DOHH2 (cell line): ENCODE measurements at regions not wholly inside any gene's neighbourhood (a gene's known extent, or its start where the extent isn't known, plus 50 kb on each side); places are given as distances from the start of the nearest gene placed in this dataset.

Source experiments
- H3F3A ChIP-seq: fragments of 200-600 bp; sonication (generic), shearing (Covaris generic); 2 replicates; pipeline ENCODE4 v1.6.0; 2016; ENCODE audit warnings: antibody characterized with exemption, mild to moderate bottlenecking; ENCODE audit not compliant: control insufficient read depth, insufficient read depth
- H3K27ac ChIP-seq: fragments of 200-600 bp; sonication (generic); 2 replicates; pipeline ENCODE4 v1.5.1; 2014; ENCODE audit warnings: low read depth, mild to moderate bottlenecking, low read length, moderate library complexity
- H3K27me3 ChIP-seq: fragments of 200-600 bp; sonication (generic); 2 replicates; pipeline ENCODE4 v1.6.1; 2014; ENCODE audit warnings: mild to moderate bottlenecking, low read length, mixed read lengths; ENCODE audit not compliant: control insufficient read depth
- H3K36me3 ChIP-seq: fragments of 200-600 bp; sonication (generic); 2 replicates; pipeline ENCODE4 v1.6.1; 2014; ENCODE audit warnings: mild to moderate bottlenecking, low read length, moderate library complexity, mixed read lengths; ENCODE audit not compliant: control insufficient read depth
- H3K4me1 ChIP-seq: fragments of 200-600 bp; sonication (generic); 2 replicates; pipeline ENCODE4 v1.6.1; 2014; ENCODE audit warnings: mild to moderate bottlenecking, low read length, mixed read lengths; ENCODE audit not compliant: control insufficient read depth
- H3K4me2 ChIP-seq: fragments of 200-600 bp; sonication (generic); 2 replicates; pipeline ENCODE4 v1.6.0; 2014; ENCODE audit warnings: mild to moderate bottlenecking, low read length, moderate library complexity
- H3K4me3 ChIP-seq: fragments of 200-600 bp; sonication (generic); 2 replicates; pipeline ENCODE4 v1.5.1; 2014; ENCODE audit warnings: mild to moderate bottlenecking, low read length, mixed read lengths
- H3K79me2 ChIP-seq: fragments of 200-600 bp; sonication (generic); 2 replicates; pipeline ENCODE4 v1.6.1; 2014; ENCODE audit warnings: mild to moderate bottlenecking, low read length, mixed read lengths; ENCODE audit not compliant: control insufficient read depth
- H3K9me2 ChIP-seq: fragments of 200-600 bp; sonication (generic); replicated peaks from 2 replicates; pipeline ENCODE4 v1.6.1; 2014; ENCODE audit warnings: mild to moderate bottlenecking, low read length, mixed read lengths; ENCODE audit not compliant: control insufficient read depth
- H3K9me3 ChIP-seq: fragments of 200-600 bp; sonication (generic); 2 replicates; pipeline ENCODE4 v1.6.1; 2014; ENCODE audit warnings: antibody characterized with exemption, low read length, mixed read lengths; ENCODE audit not compliant: control insufficient read depth, insufficient read depth
- H4K20me1 ChIP-seq: fragments of 200-600 bp; sonication (generic); 2 replicates; pipeline ENCODE4 v1.6.0; 2014; ENCODE audit warnings: low read depth, mild to moderate bottlenecking, antibody characterized with exemption, low read length, moderate library complexity; ENCODE audit not compliant: control insufficient read depth, insufficient read depth
- EZH2phosphoT487 ChIP-seq: fragments of 200-600 bp; sonication (generic); IDR thresholded peaks from 2 replicates; pipeline ENCODE4 v1.6.1; 2017; ENCODE audit warnings: borderline replicate concordance, mild to moderate bottlenecking, antibody characterized with exemption, low read length, moderate library complexity, mixed read lengths
- TF ChIP-seq, protein P1 (sequence below): fragments of 200-600 bp; sonication (generic); IDR thresholded peaks from one replicate; pipeline ENCODE4 v1.5.1; 2014; ENCODE audit warnings: antibody characterized with exemption, mild to moderate bottlenecking, low read depth, low read length; ENCODE audit not compliant: poor library complexity, severe bottlenecking

DNA sequence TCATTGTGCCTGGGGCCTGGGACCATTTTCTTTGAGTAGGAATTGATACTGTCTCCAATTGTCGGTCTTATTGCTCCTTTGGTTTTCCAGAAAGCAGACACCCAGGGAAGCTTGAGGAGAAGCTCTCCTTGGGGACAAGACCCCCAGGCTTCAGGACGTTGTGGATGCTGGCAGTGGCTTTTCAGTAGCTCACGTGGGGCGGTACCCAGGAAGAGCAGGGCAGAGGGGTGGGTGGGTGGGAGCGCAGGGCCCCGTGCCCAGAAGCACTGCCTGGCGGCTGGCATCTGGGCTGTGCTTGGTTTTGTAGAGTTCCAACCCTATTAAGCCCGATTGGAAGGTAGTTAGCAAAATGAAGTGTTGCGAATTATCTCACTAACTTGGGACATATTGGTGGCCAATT lies 374.2 kb upstream of the IRX1 start:
- Histone ChIP-seq H4K20me1 (no peaks in the 10 kb centered on the region), H3K79me2 (no peaks in the 10 kb centered on the region), H3K4me3 (no peak overlapping the region), H3K27me3 (no peaks in the 10 kb centered on the region), H3K9me3 (peaks cover 17% of the 10 kb centered on the region; the same call in 1 of the 2 replicates), H3F3A (no peaks in the 10 kb centered on the region), H3K4me2 (no peak overlapping the region), H3K9me2 (no peaks in the 10 kb centered on the region), H3K27ac (no peak overlapping the region), H3K4me1 (no peaks in the 10 kb centered on the region), H3K36me3 (no peaks in the 10 kb centered on the region)
- TF ChIP-seq, protein P1, sequence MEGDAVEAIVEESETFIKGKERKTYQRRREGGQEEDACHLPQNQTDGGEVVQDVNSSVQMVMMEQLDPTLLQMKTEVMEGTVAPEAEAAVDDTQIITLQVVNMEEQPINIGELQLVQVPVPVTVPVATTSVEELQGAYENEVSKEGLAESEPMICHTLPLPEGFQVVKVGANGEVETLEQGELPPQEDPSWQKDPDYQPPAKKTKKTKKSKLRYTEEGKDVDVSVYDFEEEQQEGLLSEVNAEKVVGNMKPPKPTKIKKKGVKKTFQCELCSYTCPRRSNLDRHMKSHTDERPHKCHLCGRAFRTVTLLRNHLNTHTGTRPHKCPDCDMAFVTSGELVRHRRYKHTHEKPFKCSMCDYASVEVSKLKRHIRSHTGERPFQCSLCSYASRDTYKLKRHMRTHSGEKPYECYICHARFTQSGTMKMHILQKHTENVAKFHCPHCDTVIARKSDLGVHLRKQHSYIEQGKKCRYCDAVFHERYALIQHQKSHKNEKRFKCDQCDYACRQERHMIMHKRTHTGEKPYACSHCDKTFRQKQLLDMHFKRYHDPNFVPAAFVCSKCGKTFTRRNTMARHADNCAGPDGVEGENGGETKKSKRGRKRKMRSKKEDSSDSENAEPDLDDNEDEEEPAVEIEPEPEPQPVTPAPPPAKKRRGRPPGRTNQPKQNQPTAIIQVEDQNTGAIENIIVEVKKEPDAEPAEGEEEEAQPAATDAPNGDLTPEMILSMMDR: no peak
- TF ChIP-seq EZH2phosphoT487: no peak

GRCh38 chr5:3220638-3221288 lies 374.9 kb upstream of the IRX1 start:
- Histone ChIP-seq H3K4me2 (no peak overlapping the region), H3F3A (no peaks in the 10 kb centered on the region), H4K20me1 (no peaks in the 10 kb centered on the region), H3K27ac (no peak overlapping the region), H3K9me2 (no peaks in the 10 kb centered on the region), H3K79me2 (no peaks in the 10 kb centered on the region), H3K27me3 (no peaks in the 10 kb centered on the region), H3K4me1 (no peaks in the 10 kb centered on the region), H3K4me3 (no peak overlapping the region), H3K9me3 (peaks cover 16% of the 10 kb centered on the region; the same call in 1 of the 2 replicates), H3K36me3 (no peaks in the 10 kb centered on the region)
- TF ChIP-seq, protein P1: no peak
- TF ChIP-seq EZH2phosphoT487: no peak

DNA sequence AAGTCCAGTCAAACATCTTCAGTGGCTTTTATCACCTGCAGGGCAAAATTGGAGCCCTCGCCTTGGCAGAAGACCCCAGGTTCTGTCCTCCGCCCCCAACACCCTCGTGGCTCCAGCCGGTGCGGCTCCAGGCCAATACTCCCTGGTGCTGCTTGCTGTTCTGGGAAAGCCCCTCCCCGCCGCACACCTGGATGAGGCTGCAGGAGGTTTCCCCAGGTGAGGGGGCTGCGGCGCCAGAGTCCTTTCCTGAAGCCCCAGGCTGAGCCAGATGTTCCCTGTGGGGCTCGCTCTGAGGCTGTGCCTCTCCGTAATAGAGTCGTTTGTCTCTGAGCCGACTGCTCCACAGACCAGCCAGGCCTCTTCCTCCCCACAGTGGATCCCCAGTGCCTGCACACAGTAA lies 375.4 kb upstream of the IRX1 start:
- no peaks in the 10 kb centered on the region for H3K27me3 ChIP-seq
- peaks cover 16% of the 10 kb centered on the region; the same call in 1 of the 2 replicates for H3K9me3 ChIP-seq
- no peak overlapping the region for H3K4me3 ChIP-seq
- TF ChIP-seq, protein P1: no peak
- TF ChIP-seq EZH2phosphoT487: no peak
- no peaks in the 10 kb centered on the region for H4K20me1 ChIP-seq
- H3K4me1 ChIP-seq: no peaks in the 10 kb centered on the region
- H3K27ac ChIP-seq: no peak overlapping the region
- H3K36me3 ChIP-seq: no peaks in the 10 kb centered on the region
- H3K79me2 ChIP-seq: no peaks in the 10 kb centered on the region
- no peak overlapping the region for H3K4me2 ChIP-seq
- H3K9me2 ChIP-seq: no peaks in the 10 kb centered on the region
- no peaks in the 10 kb centered on the region for H3F3A ChIP-seq
